GM12872 (cell line): ENCODE measurements at regions not wholly inside any gene's neighbourhood (a gene's known extent, or its start where the extent isn't known, plus 50 kb on each side); places are given as distances from the start of the nearest gene placed in this dataset.

Experiments used
- TF ChIP-seq, protein P1 (sequence below): IDR thresholded peaks from 3 replicates; pipeline ENCODE4 v1.5.1; 2011; ENCODE audit warnings: low read depth, mild to moderate bottlenecking, low read length, moderate library complexity; ENCODE audit not compliant: insufficient read depth

DNA sequence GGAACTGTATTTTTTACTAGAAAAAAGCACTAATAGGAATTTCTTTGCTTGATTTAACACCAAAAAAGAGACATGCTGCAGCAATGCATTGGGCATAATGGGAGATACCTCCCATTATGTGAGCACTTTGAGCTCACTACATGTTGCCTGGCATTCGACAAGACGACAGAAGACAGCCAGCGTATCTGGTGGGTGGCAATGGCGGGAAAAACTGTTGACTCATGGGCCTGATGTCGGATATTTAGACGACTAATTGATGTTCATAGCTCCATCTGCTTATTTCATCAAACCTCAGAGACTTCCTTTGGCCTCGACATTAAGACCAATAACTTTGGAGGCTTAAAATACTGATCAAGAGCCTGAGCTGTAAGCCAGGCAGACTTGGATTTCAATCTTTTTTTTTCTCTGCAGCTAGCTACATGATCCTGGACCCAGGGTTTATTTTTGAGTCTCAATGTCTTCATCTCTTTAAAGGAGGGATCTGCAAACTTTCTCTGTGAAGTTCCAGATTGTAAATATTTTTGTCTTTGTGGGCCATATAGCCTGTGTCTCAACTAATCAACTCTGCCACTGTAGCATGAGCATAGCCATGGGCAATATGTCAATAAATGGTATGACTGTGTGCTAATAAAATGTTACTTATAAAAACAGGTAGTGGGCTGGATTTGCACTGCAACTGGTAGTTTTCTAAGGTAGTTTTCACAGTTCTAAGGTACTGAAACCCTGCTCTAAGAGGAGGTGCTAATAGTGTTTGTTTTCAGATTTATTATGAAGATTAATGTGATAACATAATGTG lies 375.1 kb downstream of the METTL15 start:
- TF ChIP-seq, protein P1, sequence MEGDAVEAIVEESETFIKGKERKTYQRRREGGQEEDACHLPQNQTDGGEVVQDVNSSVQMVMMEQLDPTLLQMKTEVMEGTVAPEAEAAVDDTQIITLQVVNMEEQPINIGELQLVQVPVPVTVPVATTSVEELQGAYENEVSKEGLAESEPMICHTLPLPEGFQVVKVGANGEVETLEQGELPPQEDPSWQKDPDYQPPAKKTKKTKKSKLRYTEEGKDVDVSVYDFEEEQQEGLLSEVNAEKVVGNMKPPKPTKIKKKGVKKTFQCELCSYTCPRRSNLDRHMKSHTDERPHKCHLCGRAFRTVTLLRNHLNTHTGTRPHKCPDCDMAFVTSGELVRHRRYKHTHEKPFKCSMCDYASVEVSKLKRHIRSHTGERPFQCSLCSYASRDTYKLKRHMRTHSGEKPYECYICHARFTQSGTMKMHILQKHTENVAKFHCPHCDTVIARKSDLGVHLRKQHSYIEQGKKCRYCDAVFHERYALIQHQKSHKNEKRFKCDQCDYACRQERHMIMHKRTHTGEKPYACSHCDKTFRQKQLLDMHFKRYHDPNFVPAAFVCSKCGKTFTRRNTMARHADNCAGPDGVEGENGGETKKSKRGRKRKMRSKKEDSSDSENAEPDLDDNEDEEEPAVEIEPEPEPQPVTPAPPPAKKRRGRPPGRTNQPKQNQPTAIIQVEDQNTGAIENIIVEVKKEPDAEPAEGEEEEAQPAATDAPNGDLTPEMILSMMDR: no peak

DNA sequence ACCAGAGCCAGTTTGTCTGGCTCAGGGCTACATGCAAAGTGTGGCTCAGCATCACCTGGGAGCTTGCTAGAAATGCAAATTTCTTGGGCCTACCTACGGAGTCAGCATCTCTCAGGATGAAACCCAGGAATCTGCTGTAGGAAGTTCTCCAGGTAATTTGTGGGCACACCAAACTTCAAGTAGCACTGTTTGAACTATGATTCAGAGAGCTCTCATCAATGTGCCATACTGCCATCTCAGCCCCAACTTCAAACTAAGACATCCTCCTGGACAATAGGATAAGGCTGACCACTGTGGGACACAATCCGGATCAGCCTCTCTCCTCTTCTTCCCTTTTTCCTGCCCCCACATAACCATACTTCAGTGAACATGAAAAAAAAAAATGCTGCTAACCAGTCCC lies 374.5 kb downstream of the METTL15 start:
- TF ChIP-seq, protein P1: no peak

DNA sequence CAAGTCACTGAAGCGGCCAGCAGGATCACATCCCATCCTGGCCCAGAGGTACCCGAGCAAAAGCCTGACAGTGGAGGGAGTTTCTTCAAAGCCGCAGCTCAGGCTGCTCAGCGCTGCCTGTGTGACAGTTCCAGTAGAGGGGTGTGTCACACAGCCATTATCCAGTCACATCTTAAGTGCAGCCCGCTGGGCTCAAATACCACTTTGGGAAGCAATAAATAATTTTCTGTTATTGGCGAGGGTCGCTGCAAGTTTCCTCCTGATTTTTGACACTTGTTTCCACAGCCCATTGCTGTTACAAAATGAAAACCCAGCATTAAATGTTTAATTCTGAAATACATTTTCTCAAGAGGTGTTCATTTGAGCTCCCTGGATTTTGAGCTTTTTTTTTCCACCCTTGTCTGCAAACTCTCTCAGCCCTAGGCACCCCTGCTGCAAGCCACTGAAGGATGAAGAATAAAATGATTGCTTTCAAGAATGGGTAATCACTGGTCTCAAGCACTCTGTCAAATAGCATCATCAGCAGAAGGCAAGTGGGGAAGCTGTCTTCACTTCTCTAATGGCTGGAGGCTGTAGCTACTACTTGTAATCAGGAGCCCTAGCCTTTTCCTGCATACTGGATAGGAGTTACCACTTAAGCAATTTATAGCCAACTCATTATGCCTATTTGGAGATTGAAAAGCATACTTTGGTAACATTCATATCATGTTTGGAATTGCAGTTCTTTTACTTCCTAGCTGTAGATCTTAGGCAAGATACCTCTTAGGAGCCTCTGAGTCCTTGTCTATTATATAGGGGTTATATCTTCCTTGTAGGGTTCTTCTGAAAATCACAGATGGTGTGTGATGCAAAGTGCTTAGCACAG lies 373.7 kb downstream of the METTL15 start:
- TF ChIP-seq, protein P1: no peak

DNA sequence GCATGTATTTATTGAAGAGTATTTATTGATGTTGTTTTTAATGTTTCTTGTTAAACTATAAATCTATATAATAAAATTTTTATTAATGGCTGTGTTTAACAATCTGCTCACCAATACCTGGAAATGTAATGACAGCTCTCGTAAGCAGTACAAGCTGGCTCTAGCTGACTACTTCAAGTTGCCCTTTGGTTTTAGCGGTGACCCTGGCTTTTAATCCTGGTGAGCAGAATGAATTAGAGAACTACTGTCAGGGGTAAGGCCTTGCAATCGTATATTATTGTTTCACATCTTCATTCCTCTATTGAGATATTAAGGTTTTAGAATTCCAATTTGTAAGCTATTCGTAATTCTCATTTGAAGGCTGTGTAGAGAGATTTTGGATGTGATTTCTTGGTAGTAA lies 372.2 kb downstream of the METTL15 start:
- TF ChIP-seq, protein P1: no peak

DNA sequence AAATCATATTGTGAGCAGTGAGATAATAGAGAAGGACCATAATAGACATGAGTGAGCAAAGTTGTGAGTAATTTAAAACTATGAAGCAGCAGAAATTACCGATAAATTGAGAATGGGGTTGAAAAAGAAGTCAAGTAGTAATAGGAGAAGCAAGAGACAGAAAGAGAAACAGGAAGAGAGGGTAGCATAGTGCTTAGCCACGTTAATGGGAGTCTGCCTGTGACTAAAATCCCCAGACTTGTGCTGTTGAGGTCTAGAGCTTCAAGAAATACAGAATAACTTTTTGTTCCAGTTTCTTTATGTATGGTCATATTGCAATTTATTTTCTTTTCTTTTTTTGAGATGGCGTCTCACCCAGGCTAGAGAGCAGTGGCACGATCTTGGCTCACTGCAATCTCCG lies 368.7 kb downstream of the METTL15 start:
- TF ChIP-seq, protein P1: no peak

DNA sequence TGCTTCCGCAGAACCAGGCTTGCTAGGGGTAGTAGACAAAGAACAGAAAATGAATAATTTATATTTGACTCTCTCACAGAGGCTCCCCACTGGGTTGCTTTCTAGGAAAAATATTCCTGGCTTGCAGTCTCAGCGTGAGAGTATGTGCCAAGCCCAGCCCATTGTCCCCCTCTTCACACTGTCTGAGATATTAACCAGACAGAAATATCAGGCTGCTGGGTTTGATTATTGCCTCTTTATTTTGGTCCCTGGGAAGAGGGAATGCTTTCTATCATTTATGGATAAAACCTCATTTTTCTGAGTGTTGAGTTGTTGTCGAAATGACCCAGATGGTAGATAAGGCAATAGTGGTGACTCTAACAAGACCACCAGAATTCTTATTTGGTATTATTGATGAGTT lies 367.9 kb downstream of the METTL15 start:
- TF ChIP-seq, protein P1: no peak

DNA sequence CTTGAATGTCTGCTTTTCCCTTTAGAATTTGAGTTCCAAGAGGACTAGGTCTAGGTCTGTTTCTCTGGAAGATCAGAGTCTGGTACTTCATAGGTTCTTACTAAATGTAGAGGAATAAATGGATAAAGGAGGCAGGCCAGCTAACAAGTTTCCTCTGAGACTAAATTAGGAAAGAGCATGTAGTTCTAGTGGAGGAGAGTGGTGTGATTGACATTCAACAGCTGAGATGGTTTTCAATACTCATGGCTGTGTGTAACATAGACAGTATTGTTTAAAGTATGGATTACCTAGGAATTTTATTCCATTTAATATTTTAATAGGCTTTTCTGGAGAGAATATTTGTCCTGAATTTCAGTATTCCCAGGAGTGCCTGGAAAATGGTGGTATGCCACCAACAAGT lies 364.7 kb downstream of the METTL15 start:
- TF ChIP-seq, protein P1: no peak
